Head of caudate nucleus (tissue), 42 donors: ENCODE measurements at regions not wholly inside any gene's neighbourhood (a gene's known extent, or its start where the extent isn't known, plus 50 kb on each side); places are given as distances from the start of the nearest gene placed in this dataset.
"Not testable (repeated sequence)": the region's sequence is repeated elsewhere in the genome, so short reads cannot be mapped to it uniquely, and the experiment has no call there.

Source experiments
- DNase-seq, 42 donors: peaks; one replicate each; pipeline versions ENCODE4 v3.0.0 to v3.0.0-alpha.2; 2020 to 2021; ENCODE audit warnings: mixed read lengths in 7 of 42
- intact Hi-C: fragments of 100-400 bp; cut with DNase I; formaldehyde crosslinking; loops from one replicate; pipeline ENCODE4 v1.15.0; 2022

- intact Hi-C loops, DNase-seq: not testable (repeated sequence)
Measured at GRCh38 chr20:29031262-29031982, 2226.0 kb upstream of the DEFB115 start.

GRCh38 chr20:29044239-29044638 lies 2213.2 kb upstream of the DEFB115 start:
- intact Hi-C loops, DNase-seq: not testable (repeated sequence)

GRCh38 chr20:29050008-29050606 lies 2207.4 kb upstream of the DEFB115 start:
- intact Hi-C loops: not testable (repeated sequence)

GRCh38 chr20:29057866-29058484 lies 2199.5 kb upstream of the DEFB115 start:
- DNase-seq, intact Hi-C loops: not testable (repeated sequence)

More at GRCh38 chr20:29050008-29050606, 2207.4 kb upstream of the DEFB115 start:
- peak in 5 of 42 donors; percentile 4 to 48 (median 26) for DNase-seq

- peak in 1 of 42 donors; percentile 17 for DNase-seq
- intact Hi-C loops: not testable (repeated sequence)
Measured at GRCh38 chr20:29062451-29062850, 2195.0 kb upstream of the DEFB115 start.

- DNase-seq, intact Hi-C loops: not testable (repeated sequence)
Measured at GRCh38 chr20:29066341-29066740, 2191.1 kb upstream of the DEFB115 start.

- DNase-seq, intact Hi-C loops: not testable (repeated sequence)
Measured at GRCh38 chr20:29073640-29074039, 2183.8 kb upstream of the DEFB115 start.

GRCh38 chr20:29079769-29080690 lies 2177.4 kb upstream of the DEFB115 start:
- intact Hi-C loops: no loop called here
- peak in 9 of 42 donors; percentile 11 to 80 (median 37) for DNase-seq

GRCh38 chr20:29081712-29082111 lies 2175.8 kb upstream of the DEFB115 start:
- DNase-seq, intact Hi-C loops: not testable (repeated sequence)

- intact Hi-C loops: no loop called here
- no peak for DNase-seq
Measured at GRCh38 chr20:29085625-29086024, 2171.8 kb upstream of the DEFB115 start.

GRCh38 chr20:29086145-29086718 lies 2171.2 kb upstream of the DEFB115 start:
- intact Hi-C loops, DNase-seq: not testable (repeated sequence)

GRCh38 chr20:29086938-29087337 lies 2170.5 kb upstream of the DEFB115 start:
- DNase-seq: no peak
- intact Hi-C loops: no loop called here

- intact Hi-C loops, DNase-seq: not testable (repeated sequence)
Measured at GRCh38 chr20:29087887-29088286, 2169.6 kb upstream of the DEFB115 start.

GRCh38 chr20:29088472-29088871 lies 2169.0 kb upstream of the DEFB115 start:
- DNase-seq, intact Hi-C loops: not testable (repeated sequence)

GRCh38 chr20:29089409-29089808 lies 2168.1 kb upstream of the DEFB115 start:
- intact Hi-C loops: not testable (repeated sequence)

GRCh38 chr20:29093958-29094357 lies 2163.5 kb upstream of the DEFB115 start:
- intact Hi-C loops, DNase-seq: not testable (repeated sequence)

More at GRCh38 chr20:29089409-29089808, 2168.1 kb upstream of the DEFB115 start:
- not testable (repeated sequence) for DNase-seq

GRCh38 chr20:29096695-29097094 lies 2160.8 kb upstream of the DEFB115 start:
- intact Hi-C loops, DNase-seq: not testable (repeated sequence)

- DNase-seq, intact Hi-C loops: not testable (repeated sequence)
Measured at GRCh38 chr20:29107884-29108283, 2149.6 kb upstream of the DEFB115 start.
